Activated CD8-positive, alpha-beta T cell treated with anti-CD3 and anti-CD28 coated beads, Interleukin-2, amount 10 ng/mL, durations not matched to agents 7 days and 5 days (primary cell): ENCODE measurements at regions not wholly inside any gene's neighbourhood (a gene's known extent, or its start where the extent isn't known, plus 50 kb on each side); places are given as distances from the start of the nearest gene placed in this dataset.

Experiments
- ATAC-seq: fragments of 150-1000 bp; cut with Tn5 transposase; one replicate; pipeline ENCODE4 v1.10.0; 2021; ENCODE audit warnings: moderate library complexity
- CTCF ChIA-PET: fragments of 350-600 bp; sonication (Branson Sonifier 250); formaldehyde crosslinking; loops from one replicate; lab custom pipeline; 2021; ENCODE audit warnings: antibody characterized with exemption; lab: Charles Lee
- POLR2A ChIA-PET: fragments of 350-600 bp; sonication (Branson Sonifier 250); formaldehyde crosslinking; loops from one replicate; lab custom pipeline; 2021; ENCODE audit warnings: antibody characterized with exemption; lab: Charles Lee
- DNase-seq: peaks from one replicate; pipeline ENCODE4 v3.0.0-alpha.2; 2020
- H3K27ac Mint-ChIP-seq: one replicate; pipeline ENCODE4 v1.8.0; 2021; ENCODE audit warnings: mild to moderate bottlenecking, mixed read lengths
- H3K27me3 Mint-ChIP-seq: one replicate; pipeline ENCODE4 v1.8.0; 2021; ENCODE audit warnings: low read depth, mixed read lengths
- H3K36me3 Mint-ChIP-seq: one replicate; pipeline ENCODE4 v1.8.0; 2021; ENCODE audit warnings: low read depth, mixed read lengths
- H3K4me1 Mint-ChIP-seq: one replicate; pipeline ENCODE4 v1.8.0; 2021; ENCODE audit warnings: low read depth, mixed read lengths
- H3K4me3 Mint-ChIP-seq: one replicate; pipeline ENCODE4 v1.8.0; 2021; ENCODE audit warnings: mild to moderate bottlenecking, mixed read lengths
- H3K9me3 Mint-ChIP-seq: one replicate; pipeline ENCODE4 v1.8.0; 2022; ENCODE audit warnings: mixed read lengths; ENCODE audit not compliant: insufficient read depth

GRCh38 chr20:48470141-48470540 lies 357.7 kb downstream of the PREX1 start:
- Mint-ChIP-seq H3K4me3 (no peak overlapping the region), H3K27me3 (no peaks in the 10 kb centered on the region), H3K27ac (no peak overlapping the region), H3K9me3 (no peaks in the 10 kb centered on the region), H3K4me1 (peaks cover 5% of the 10 kb centered on the region), H3K36me3 (no peaks in the 10 kb centered on the region)
- CTCF ChIA-PET: no interaction called here
- ATAC-seq: no peak
- POLR2A ChIA-PET: no interaction called here
- DNase-seq: no peak

- DNase-seq (no peak), ATAC-seq (no peak)
- POLR2A ChIA-PET: no interaction called here
- H3K36me3 Mint-ChIP-seq: no peaks in the 10 kb centered on the region
- H3K27me3 Mint-ChIP-seq: no peaks in the 10 kb centered on the region
- no peaks in the 10 kb centered on the region for H3K9me3 Mint-ChIP-seq
- no peak overlapping the region for H3K27ac Mint-ChIP-seq
- CTCF ChIA-PET: no interaction called here
- H3K4me3 Mint-ChIP-seq: no peak overlapping the region
- H3K4me1 Mint-ChIP-seq: peaks cover 5% of the 10 kb centered on the region
Measured at GRCh38 chr20:48469026-48469425, 358.8 kb downstream of the PREX1 start.

GRCh38 chr20:48468571-48468970 lies 359.2 kb downstream of the PREX1 start:
- Mint-ChIP-seq H3K36me3 (no peaks in the 10 kb centered on the region), H3K27me3 (no peaks in the 10 kb centered on the region), H3K27ac (no peak overlapping the region), H3K4me3 (no peak overlapping the region), H3K4me1 (peaks cover 5% of the 10 kb centered on the region), H3K9me3 (no peaks in the 10 kb centered on the region)
- ChIA-PET CTCF (no interaction called here), POLR2A (no interaction called here)
- ATAC-seq: no peak
- no peak for DNase-seq

- Mint-ChIP-seq H3K4me3 (no peak overlapping the region), H3K36me3 (no peaks in the 10 kb centered on the region), H3K27ac (peak overlapping the region; percentile 57), H3K9me3 (no peaks in the 10 kb centered on the region), H3K4me1 (peaks cover 5% of the 10 kb centered on the region), H3K27me3 (no peaks in the 10 kb centered on the region)
- ChIA-PET CTCF (no interaction called here), POLR2A (no interaction called here)
- peak; percentile 73 for ATAC-seq
- DNase-seq: peak; percentile 59
Measured at GRCh38 chr20:48467622-48468021, 360.2 kb downstream of the PREX1 start.

GRCh38 chr20:48465271-48465670 lies 362.5 kb downstream of the PREX1 start:
- Mint-ChIP-seq H3K27me3 (peaks cover 5% of the 10 kb centered on the region), H3K27ac (no peak overlapping the region), H3K4me1 (peaks cover 5% of the 10 kb centered on the region), H3K9me3 (no peaks in the 10 kb centered on the region), H3K36me3 (no peaks in the 10 kb centered on the region), H3K4me3 (no peak overlapping the region)
- ChIA-PET CTCF (no interaction called here), POLR2A (no interaction called here)
- no peak for DNase-seq
- no peak for ATAC-seq

- no peak for ATAC-seq
- ChIA-PET CTCF (no interaction called here), POLR2A (no interaction called here)
- no peaks in the 10 kb centered on the region for H3K36me3 Mint-ChIP-seq
- H3K9me3 Mint-ChIP-seq: no peaks in the 10 kb centered on the region
- no peak overlapping the region for H3K27ac Mint-ChIP-seq
- peaks cover 5% of the 10 kb centered on the region for H3K4me1 Mint-ChIP-seq
- H3K27me3 Mint-ChIP-seq: peaks cover 5% of the 10 kb centered on the region
- no peak overlapping the region for H3K4me3 Mint-ChIP-seq
- no peak for DNase-seq
Measured at GRCh38 chr20:48463916-48464315, 363.9 kb downstream of the PREX1 start.

- ATAC-seq (no peak), DNase-seq (no peak)
- Mint-ChIP-seq H3K4me1 (peaks cover 5% of the 10 kb centered on the region), H3K27ac (no peak overlapping the region), H3K9me3 (no peaks in the 10 kb centered on the region), H3K27me3 (peaks cover 5% of the 10 kb centered on the region), H3K4me3 (no peak overlapping the region), H3K36me3 (no peaks in the 10 kb centered on the region)
- ChIA-PET CTCF (no interaction called here), POLR2A (no interaction called here)
Measured at GRCh38 chr20:48463096-48463720, 364.6 kb downstream of the PREX1 start.

GRCh38 chr20:48461735-48462119 lies 366.1 kb downstream of the PREX1 start:
- Mint-ChIP-seq H3K4me3 (no peak overlapping the region), H3K4me1 (no peaks in the 10 kb centered on the region), H3K36me3 (no peaks in the 10 kb centered on the region), H3K9me3 (no peaks in the 10 kb centered on the region), H3K27me3 (peaks cover 5% of the 10 kb centered on the region), H3K27ac (no peak overlapping the region)
- ChIA-PET POLR2A (no interaction called here), CTCF (no interaction called here)
- ATAC-seq (no peak), DNase-seq (no peak)

GRCh38 chr20:48461091-48461734 lies 366.6 kb downstream of the PREX1 start:
- H3K4me1 Mint-ChIP-seq: no peaks in the 10 kb centered on the region
- H3K9me3 Mint-ChIP-seq: no peaks in the 10 kb centered on the region
- ChIA-PET POLR2A (no interaction called here), CTCF (no interaction called here)
- no peak overlapping the region for H3K27ac Mint-ChIP-seq
- H3K36me3 Mint-ChIP-seq: no peaks in the 10 kb centered on the region
- peaks cover 5% of the 10 kb centered on the region for H3K27me3 Mint-ChIP-seq
- H3K4me3 Mint-ChIP-seq: no peak overlapping the region
- ATAC-seq (no peak), DNase-seq (no peak)

GRCh38 chr20:48460681-48461080 lies 367.1 kb downstream of the PREX1 start:
- H3K9me3 Mint-ChIP-seq: no peaks in the 10 kb centered on the region
- H3K27ac Mint-ChIP-seq: no peak overlapping the region
- no peak for DNase-seq
- H3K4me1 Mint-ChIP-seq: no peaks in the 10 kb centered on the region
- peaks cover 5% of the 10 kb centered on the region for H3K27me3 Mint-ChIP-seq
- CTCF ChIA-PET: no interaction called here
- POLR2A ChIA-PET: no interaction called here
- no peaks in the 10 kb centered on the region for H3K36me3 Mint-ChIP-seq
- ATAC-seq: no peak
- H3K4me3 Mint-ChIP-seq: no peak overlapping the region

- no peaks in the 10 kb centered on the region for H3K9me3 Mint-ChIP-seq
- peaks cover 5% of the 10 kb centered on the region for H3K27me3 Mint-ChIP-seq
- ChIA-PET CTCF (no interaction called here), POLR2A (no interaction called here)
- H3K36me3 Mint-ChIP-seq: no peaks in the 10 kb centered on the region
- no peak overlapping the region for H3K27ac Mint-ChIP-seq
- no peak overlapping the region for H3K4me3 Mint-ChIP-seq
- no peaks in the 10 kb centered on the region for H3K4me1 Mint-ChIP-seq
- DNase-seq: no peak
- ATAC-seq: no peak
Measured at GRCh38 chr20:48459722-48460395, 367.9 kb downstream of the PREX1 start.

- Mint-ChIP-seq H3K27ac (no peak overlapping the region), H3K4me1 (no peaks in the 10 kb centered on the region)
- ATAC-seq: no peak
Measured at GRCh38 chr20:48458601-48459385, 369.0 kb downstream of the PREX1 start.

More at GRCh38 chr20:48458601-48459385, 369.0 kb downstream of the PREX1 start:
- POLR2A ChIA-PET: interaction anchor here (0.6 kb wide), 1 partner anchor 114 kb away, joined by 3 read pairs; no protein-coding TSS in a partner anchor
- CTCF ChIA-PET: no interaction called here
- no peaks in the 10 kb centered on the region for H3K36me3 Mint-ChIP-seq
- H3K27me3 Mint-ChIP-seq: peaks cover 5% of the 10 kb centered on the region
- H3K4me3 Mint-ChIP-seq: no peak overlapping the region
- no peak for DNase-seq
- no peaks in the 10 kb centered on the region for H3K9me3 Mint-ChIP-seq
